IMR-90 (cell line): ENCODE measurements at regions not wholly inside any gene's neighbourhood (a gene's known extent, or its start where the extent isn't known, plus 50 kb on each side); places are given as distances from the start of the nearest gene placed in this dataset.

Source experiments
- ATAC-seq: fragments of 200-7000 bp; cut with Tn5 transposase; 2 replicates; pipeline ENCODE4 v1.9.1; 2020; ENCODE audit warnings: low read depth, mild to moderate bottlenecking, moderate library complexity
- BruUV-seq: library from RNA; stranded (reverse); fragments of 400-500 nt; replicated peaks from 2 replicates; lab custom pipeline; 2021; lab: Mats Ljungman, UMichigan
- CTCF ChIA-PET: fragments of 300-600 bp; formaldehyde crosslinking; extraction: SDS; loops from one replicate; lab custom pipeline; 2021; ENCODE audit warnings: antibody characterized with exemption; lab: Yijun Ruan, JAX
- POLR2A ChIA-PET: fragments of 300-600 bp; sonication (Branson Sonifier 250); formaldehyde crosslinking; loops from one replicate; lab custom pipeline; 2022; ENCODE audit warnings: antibody characterized with exemption; ENCODE audit not compliant: unreplicated experiment; lab: Charles Lee
- DNase-seq: peaks from one replicate; pipeline ENCODE4 v3.0.0; 2013
- H2AFZ ChIP-seq: replicated peaks from 2 replicates; pipeline ENCODE3; 2013; ENCODE audit warnings: low read length, mild to moderate bottlenecking; ENCODE audit not compliant: poor library complexity
- H2AK5ac ChIP-seq: 2 replicates; pipeline ENCODE4 v1.6.1; 2013; ENCODE audit warnings: low read depth, low read length, inconsistent platforms
- H2AK9ac ChIP-seq: replicated peaks from 2 replicates; pipeline ENCODE3; 2013; ENCODE audit warnings: mild to moderate bottlenecking, low read depth, low read length, moderate library complexity; ENCODE audit not compliant: poor library complexity
- H2BK120ac ChIP-seq: 2 replicates; pipeline ENCODE4 v1.6.1; 2013; ENCODE audit warnings: low read depth, low read length, inconsistent platforms
- H2BK15ac ChIP-seq: 3 replicates; pipeline ENCODE4 v1.6.1; 2013; ENCODE audit warnings: low read depth, low read length, inconsistent platforms
- H2BK20ac ChIP-seq: 2 replicates; pipeline ENCODE4 v1.6.1; 2013; ENCODE audit warnings: low read depth, mild to moderate bottlenecking, inconsistent platforms, low read length, moderate library complexity
- H2BK5ac ChIP-seq: 2 replicates; pipeline ENCODE4 v1.6.1; 2013; ENCODE audit warnings: mild to moderate bottlenecking, low read depth, low read length, inconsistent platforms; ENCODE audit not compliant: poor library complexity, severe bottlenecking
- H3K14ac ChIP-seq: replicated peaks from 2 replicates; pipeline ENCODE4 v1.6.1; 2013; ENCODE audit warnings: low read depth, low read length, inconsistent platforms
- H3K18ac ChIP-seq: 2 replicates; pipeline ENCODE4 v1.6.1; 2013; ENCODE audit warnings: low read depth, low read length, control low read depth
- H3K23ac ChIP-seq: 2 replicates; pipeline ENCODE4 v1.6.1; 2013; ENCODE audit warnings: low read depth, low read length, inconsistent platforms
- H3K27ac ChIP-seq: 2 replicates; pipeline ENCODE4 v1.5.1; 2013; ENCODE audit warnings: mild to moderate bottlenecking, control low read depth, low read length; ENCODE audit not compliant: insufficient read depth
- H3K27me3 ChIP-seq: 2 replicates; pipeline ENCODE4 v1.6.1; 2013; ENCODE audit warnings: low read length; ENCODE audit not compliant: control insufficient read depth, insufficient read depth
- H3K36me3 ChIP-seq: 2 replicates; pipeline ENCODE4 v1.6.1; 2013; ENCODE audit warnings: low read length, mixed read lengths; ENCODE audit not compliant: control insufficient read depth, insufficient read depth
- H3K4ac ChIP-seq: 2 replicates; pipeline ENCODE4 v1.6.1; 2013; ENCODE audit warnings: low read depth, low read length, inconsistent platforms
- H3K4me1 ChIP-seq: 2 replicates; pipeline ENCODE4 v1.6.1; 2013; ENCODE audit warnings: low read length, mixed read lengths; ENCODE audit not compliant: control insufficient read depth, insufficient read depth
- H3K4me2 ChIP-seq: 2 replicates; pipeline ENCODE4 v1.6.1; 2013; ENCODE audit warnings: low read depth, mild to moderate bottlenecking, control low read depth, low read length, moderate library complexity
- H3K4me3 ChIP-seq: 2 replicates; pipeline ENCODE4 v1.5.1; 2013; ENCODE audit warnings: low read depth, mild to moderate bottlenecking, control low read depth, low read length, moderate library complexity; ENCODE audit not compliant: insufficient read depth
- H3K56ac ChIP-seq: 2 replicates; pipeline ENCODE4 v1.6.1; 2013; ENCODE audit warnings: low read length, inconsistent platforms; ENCODE audit not compliant: insufficient read depth; ENCODE audit errors: extremely low read depth
- H3K79me1 ChIP-seq, 2 experiments: 2 replicates each; pipeline ENCODE4 v1.6.1; 2013; ENCODE audit warnings: low read length in 2 of 2, inconsistent platforms in 1 of 2, low read depth in 1 of 2
- H3K9ac ChIP-seq: 2 replicates; pipeline ENCODE4 v1.6.1; 2013; ENCODE audit warnings: low read depth, low read length, control low read depth
- H3K9me1 ChIP-seq: 2 replicates; pipeline ENCODE4 v1.6.1; 2013; ENCODE audit warnings: low read length, inconsistent platforms; ENCODE audit not compliant: insufficient read depth
- H3K9me3 ChIP-seq: 2 replicates; pipeline ENCODE4 v1.6.1; 2013; ENCODE audit warnings: low read length; ENCODE audit not compliant: control insufficient read depth, insufficient read depth
- H4K20me1 ChIP-seq: 2 replicates; pipeline ENCODE4 v1.6.1; 2013; ENCODE audit warnings: low read length, inconsistent platforms; ENCODE audit not compliant: insufficient read depth
- H4K5ac ChIP-seq: 2 replicates; pipeline ENCODE4 v1.6.1; 2013; ENCODE audit warnings: mild to moderate bottlenecking, low read depth, low read length, control low read depth
- H4K8ac ChIP-seq, 2 experiments: 2 replicates each; pipeline ENCODE4 v1.6.1; 2013; ENCODE audit warnings: low read depth in 2 of 2, low read length in 2 of 2, control low read depth in 1 of 2, inconsistent platforms in 1 of 2
- H4K91ac ChIP-seq: 2 replicates; pipeline ENCODE4 v1.6.1; 2013; ENCODE audit warnings: low read depth, low read length, inconsistent platforms; ENCODE audit not compliant: insufficient read depth
- MAFK ChIP-seq: IDR thresholded peaks from 2 replicates; pipeline ENCODE4 v1.6.1; 2012; ENCODE audit warnings: low read depth, low read length, improper control_type of control experiment
- RFX5 ChIP-seq: IDR thresholded peaks from 2 replicates; pipeline ENCODE4 v1.8.0; 2012; ENCODE audit warnings: low read depth, mild to moderate bottlenecking, low read length, moderate library complexity
- WGBS, 2 experiments: methylation state at CpG; one replicate each; pipeline versions ENCODE4 v1.1.5 to v1.1.7; 2013; ENCODE audit warnings: missing lambda C conversion rate in 2 of 2; ENCODE audit not compliant: insufficient read length in 1 of 2; ENCODE audit errors: extremely low coverage in 2 of 2; 5-methylcytosine and 5-hydroxymethylcytosine counted together
- dilution Hi-C: fragments of 300-500 bp; cut with HindIII; formaldehyde crosslinking; loops from one replicate; pipeline ENCODE4 v1.14.3; 2018; ENCODE audit warnings: low sequenced_read_pairs; ENCODE audit not compliant: unreplicated experiment
- in situ Hi-C: fragments of 300-500 bp; cut with MboI; formaldehyde crosslinking; loops from 3 replicates; pipeline ENCODE4 v1.14.3; 2019; ENCODE audit warnings: low sequenced_read_pairs, inconsistent platforms, mixed read lengths
- intact Hi-C: fragments of 100-400 bp; cut with micrococcal nuclease; formaldehyde crosslinking; loops from 2 replicates; pipeline ENCODE4 v1.10.0; 2022

DNA sequence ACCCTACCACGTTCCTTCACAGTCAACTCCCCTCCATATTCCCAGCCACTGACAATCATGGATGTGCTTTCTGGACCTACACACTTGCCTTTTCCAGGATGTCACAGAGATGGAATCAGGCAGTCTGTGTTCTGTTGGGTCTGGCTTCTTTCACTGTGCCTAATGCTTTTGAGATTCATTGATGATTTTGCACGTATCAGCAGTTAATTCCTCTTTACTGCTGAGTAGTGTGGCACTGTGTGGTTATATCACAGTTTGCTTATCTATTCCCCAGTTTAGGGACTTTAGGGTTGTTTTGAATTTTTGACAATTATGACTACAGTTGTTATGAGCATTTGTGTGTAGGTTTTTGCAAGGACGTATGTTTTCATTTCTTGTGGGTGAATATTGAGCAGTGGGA is 191.7 kb downstream of the ACKR3 start:
- Histone ChIP-seq H3K4me2 (no peak overlapping the region), H3K14ac (no peak overlapping the region), H3K4ac (no peak overlapping the region), H4K8ac (no peak overlapping the region), H3K56ac (no peak overlapping the region), H2BK5ac (no peak overlapping the region), H3K9me1 (no peaks in the 10 kb centered on the region), H2AK5ac (no peak overlapping the region), H3K23ac (no peak overlapping the region), H3K18ac (no peak overlapping the region), H3K36me3 (no peaks in the 10 kb centered on the region), H4K91ac (no peak overlapping the region), H3K79me1 (no peaks in the 10 kb centered on the region), H3K27ac (no peak overlapping the region), H4K5ac (no peak overlapping the region), H3K9me3 (no peaks in the 10 kb centered on the region; the same call in 1 of the 2 replicates), H2AK9ac (no peak overlapping the region), H4K20me1 (no peaks in the 10 kb centered on the region), H3K27me3 (peaks cover 11% of the 10 kb centered on the region), H2BK120ac (no peak overlapping the region), H2BK20ac (no peak overlapping the region), H3K4me1 (no peaks in the 10 kb centered on the region), H2BK15ac (no peak overlapping the region), H3K9ac (no peak overlapping the region), H2AFZ (peak overlapping the region; percentile 25), H3K4me3 (no peak overlapping the region)
- no TSS peak for BruUV-seq
- intact Hi-C loops (no loop called here), dilution Hi-C loops (no loop called here), in situ Hi-C loops (no loop called here)
- WGBS, 2 experiments, result 50% methylated on average over 1 of the region's 3 CpGs; no CpG with 5 or more reads in 1 of the 2 experiments
- TF ChIP-seq MAFK (peak; percentile 64), RFX5 (no peak)
- ATAC-seq (no peak), DNase-seq (no peak)
- CTCF ChIA-PET, result no interaction called here
- POLR2A ChIA-PET, result no interaction called here
